ENCODE measurements at regions not wholly inside any gene's neighbourhood (a gene's known extent, or its start where the extent isn't known, plus 50 kb on each side); places are given as distances from the start of the nearest gene placed in this dataset.
"Not testable (repeated sequence)": the region's sequence is repeated elsewhere in the genome, so short reads cannot be mapped to it uniquely, and the experiment has no call there.

DNA sequence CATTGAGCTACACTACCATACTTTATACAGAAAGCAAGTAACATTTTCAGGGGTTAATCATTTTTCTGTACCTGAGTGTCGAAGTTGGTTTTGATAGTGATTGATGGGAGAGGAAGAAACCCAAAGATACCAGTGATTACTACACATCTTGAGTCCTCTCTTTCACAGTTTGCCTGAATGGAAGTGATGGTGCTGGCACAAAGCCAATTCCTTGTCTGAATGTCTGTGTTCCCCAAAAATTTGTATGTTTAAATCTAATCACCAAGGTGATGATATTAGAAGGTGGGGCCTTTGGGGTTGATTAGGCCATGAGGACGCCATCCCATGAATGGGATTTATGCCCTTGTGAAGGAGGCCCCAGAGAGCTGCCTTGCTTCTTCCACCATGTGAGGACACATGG is 696.9 kb upstream of the ANKRD30A start:
- DNase-seq: no peak

GRCh38 chr10:36425131-36425797 is 700.1 kb upstream of the ANKRD30A start:
- DNase-seq: no peak

- no peak for DNase-seq
Measured at GRCh38 chr10:36424502-36424901, 700.9 kb upstream of the ANKRD30A start.

GRCh38 chr10:36423821-36424248 is 701.6 kb upstream of the ANKRD30A start:
- DNase-seq: no peak

DNA sequence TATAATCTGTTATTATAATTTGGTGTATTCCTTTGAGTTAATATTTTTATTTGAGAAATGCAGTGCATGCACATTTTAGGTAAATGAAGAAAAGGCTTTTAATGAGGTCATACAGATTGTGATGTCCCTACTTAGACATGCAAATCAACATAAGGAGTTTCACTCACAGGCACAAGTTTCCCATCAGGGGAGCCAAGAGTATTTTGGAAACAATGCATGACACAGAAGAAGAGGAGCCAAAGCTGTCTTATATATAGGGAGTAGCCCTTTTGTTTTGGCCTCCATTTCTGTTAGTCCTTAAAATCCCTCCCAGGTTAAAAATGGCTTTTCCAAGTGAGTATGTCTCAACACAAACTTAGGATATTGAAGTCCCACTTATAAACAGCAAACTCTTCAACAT is 703.4 kb upstream of the ANKRD30A start:
- DNase-seq: no peak

- DNase-seq: no peak
Measured at GRCh38 chr10:36416513-36416912, 708.9 kb upstream of the ANKRD30A start.

DNA sequence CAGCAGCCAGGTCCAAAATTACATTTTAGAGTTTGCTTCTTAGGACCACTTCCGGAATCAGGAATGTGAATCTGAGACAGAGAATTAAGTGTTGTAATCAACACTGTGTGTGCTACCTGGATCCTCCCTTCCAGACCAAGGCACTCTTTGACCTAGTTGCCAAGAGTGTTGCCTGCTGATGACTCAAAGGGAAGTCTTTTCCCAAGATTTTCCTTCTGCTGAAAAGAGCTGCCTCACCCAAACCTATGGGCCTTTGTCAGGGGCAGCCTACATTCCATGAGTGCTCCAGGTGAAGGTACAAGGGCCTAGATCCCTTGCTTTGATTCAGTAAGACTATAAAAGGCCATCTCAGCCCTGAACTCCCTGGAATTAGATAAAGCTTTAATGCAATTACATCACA is 712.5 kb upstream of the ANKRD30A start:
- no peak for DNase-seq

DNA sequence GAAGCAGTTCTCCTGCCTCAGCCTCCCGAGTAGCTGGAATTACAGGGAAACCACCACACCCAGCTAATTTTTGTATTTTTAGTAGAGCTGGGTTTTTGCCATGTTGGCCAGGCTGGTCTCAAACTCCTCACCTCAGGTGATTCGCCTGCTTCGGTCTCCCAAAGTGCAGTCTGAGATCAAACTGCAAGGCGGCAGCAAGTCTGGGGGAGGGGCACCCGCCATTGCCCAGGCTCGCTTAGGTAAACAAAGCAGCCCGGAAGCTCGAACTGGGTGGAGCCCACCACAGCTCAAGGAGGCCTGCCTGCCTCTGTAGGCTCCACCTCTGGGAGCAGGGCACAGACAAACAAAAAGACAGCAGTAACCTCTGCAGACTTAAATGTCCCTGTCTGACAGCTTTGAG is 725.2 kb upstream of the ANKRD30A start:
- DNase-seq: not testable (repeated sequence)

- no peak for DNase-seq
Measured at GRCh38 chr10:36393801-36394200, 731.6 kb upstream of the ANKRD30A start.

DNA sequence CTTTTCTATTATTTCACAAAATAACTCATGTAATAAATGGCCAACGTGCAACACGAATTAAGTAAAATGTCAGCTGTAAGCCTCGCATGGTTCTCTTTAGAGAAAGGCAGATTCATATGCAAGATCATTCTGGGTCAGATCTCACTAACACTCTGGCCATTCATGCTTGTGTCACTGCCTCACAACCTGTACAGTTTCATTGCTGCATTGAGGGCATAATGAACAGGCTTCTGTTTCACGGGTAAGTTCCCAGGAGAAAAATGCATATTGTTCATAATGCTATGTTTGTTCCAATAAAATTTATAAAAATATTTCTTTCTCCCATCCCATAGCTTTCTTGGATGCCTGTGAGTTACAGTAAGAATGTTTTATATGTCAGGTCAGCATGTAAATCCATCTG is 734.0 kb upstream of the ANKRD30A start:
- no peak for DNase-seq

DNA sequence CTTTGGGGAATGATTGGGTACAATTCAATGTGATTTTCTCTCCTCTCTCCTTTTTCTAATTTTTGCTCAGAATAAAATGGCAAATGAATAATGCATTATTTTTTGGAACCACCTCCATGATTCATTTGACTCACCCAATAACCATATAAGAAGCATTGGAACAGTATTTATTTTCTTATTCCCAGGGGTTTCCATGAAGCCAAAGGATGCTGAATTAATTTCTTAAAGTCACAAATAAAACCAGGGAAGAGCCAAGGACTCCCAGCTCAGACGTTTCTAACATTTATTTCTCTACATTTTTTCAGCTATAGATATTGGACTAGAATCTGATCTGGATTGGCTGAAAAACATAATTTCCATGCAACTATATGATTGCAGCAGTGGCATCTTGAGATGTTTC is 735.2 kb upstream of the ANKRD30A start:
- no peak for DNase-seq

GRCh38 chr10:36388166-36388565 is 737.2 kb upstream of the ANKRD30A start:
- no peak for DNase-seq

DNA sequence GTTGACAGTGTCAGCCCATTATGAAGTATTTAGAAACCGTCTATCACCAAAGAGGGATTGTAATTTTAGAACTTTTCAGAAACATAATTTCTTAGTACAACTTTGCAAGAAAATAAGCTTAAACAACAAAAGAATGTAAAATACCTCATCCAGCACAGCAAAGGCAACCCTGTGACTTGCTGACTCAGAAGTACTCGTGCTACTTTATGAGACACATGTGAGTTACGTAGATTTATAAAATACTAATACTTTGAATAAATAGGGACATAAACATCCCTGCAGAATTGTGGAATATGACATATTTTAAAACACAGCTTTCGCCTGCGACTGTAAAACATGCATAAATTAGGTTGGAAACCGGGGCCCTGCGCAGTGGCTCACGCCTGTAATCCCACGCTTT is 739.7 kb upstream of the ANKRD30A start:
- no peak for DNase-seq

GRCh38 chr10:36383349-36383748 is 741.3 kb upstream of the FZD8 start:
- DNase-seq: no peak

GRCh38 chr10:36381748-36382147 is 739.7 kb upstream of the FZD8 start:
- DNase-seq: no peak

GRCh38 chr10:36380538-36380937 is 738.4 kb upstream of the FZD8 start:
- no peak for DNase-seq

DNA sequence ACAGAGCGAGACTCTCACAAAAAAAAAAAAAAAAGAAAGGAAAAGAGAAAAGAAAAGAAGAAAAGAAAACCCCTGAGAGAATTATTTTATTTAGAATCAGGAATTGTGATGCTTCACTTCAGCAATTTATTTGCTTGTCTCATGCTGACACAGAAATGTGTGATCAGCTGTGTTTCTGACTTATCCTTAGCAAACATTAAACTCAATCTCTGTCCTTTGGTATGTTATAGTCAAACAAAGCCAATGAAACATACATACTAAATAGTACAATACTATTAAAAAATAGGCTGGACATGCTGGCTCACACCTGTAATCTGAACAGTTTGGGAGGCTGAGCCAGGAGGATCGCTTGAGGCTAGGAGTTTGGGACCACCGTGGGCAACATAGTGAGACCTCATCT is 733.0 kb upstream of the FZD8 start:
- no peak for DNase-seq

GRCh38 chr10:36373424-36374096 is 731.5 kb upstream of the FZD8 start:
- no peak for DNase-seq

DNA sequence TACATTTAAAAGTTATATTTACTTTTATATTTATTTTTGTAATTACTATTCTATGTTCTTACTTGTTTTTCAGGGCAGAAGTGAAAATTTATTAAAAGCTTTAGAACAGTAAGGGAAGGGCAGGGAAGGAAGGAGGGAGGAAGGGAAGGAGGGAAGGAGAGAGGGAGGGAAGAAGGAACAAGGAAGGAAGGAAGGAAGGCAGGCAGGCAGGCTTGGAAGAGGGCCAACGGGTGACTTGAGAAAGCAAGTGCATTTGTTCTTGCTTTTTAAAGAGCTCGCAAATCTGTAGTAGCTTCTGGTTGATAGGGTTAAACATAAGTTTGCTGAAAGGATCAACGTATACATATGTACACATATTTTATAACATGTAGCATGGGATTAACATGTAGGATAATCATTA is 725.3 kb upstream of the FZD8 start:
- no peak for DNase-seq

GRCh38 chr10:36366843-36367242 is 724.7 kb upstream of the FZD8 start:
- no peak for DNase-seq

- DNase-seq: no peak
Measured at GRCh38 chr10:36366065-36366464, 724.0 kb upstream of the FZD8 start.

- DNase-seq: no peak
Measured at GRCh38 chr10:36362257-36362656, 720.2 kb upstream of the FZD8 start.

DNA sequence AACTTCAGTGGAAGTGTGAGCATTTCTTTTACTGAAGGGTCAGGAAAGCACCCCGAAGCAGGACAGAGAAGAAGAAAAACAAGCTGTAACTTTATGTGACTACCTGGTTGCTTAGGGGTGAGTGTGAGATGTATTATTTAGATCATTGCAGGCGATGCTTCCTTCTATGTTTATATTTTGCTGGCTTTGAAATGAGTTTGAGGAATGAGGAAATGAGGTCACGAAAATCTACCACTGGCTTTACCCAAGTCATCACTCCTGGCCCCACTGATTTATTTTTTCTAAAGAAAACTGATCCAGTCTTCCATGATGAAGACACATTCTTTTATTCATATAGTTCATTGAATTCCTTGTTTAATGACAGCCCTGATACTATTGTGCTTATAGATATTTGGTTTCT is 716.6 kb upstream of the FZD8 start:
- no peak for DNase-seq

GRCh38 chr10:36354633-36355032 is 712.5 kb upstream of the FZD8 start:
- DNase-seq: no peak

GRCh38 chr10:36351159-36351558 is 709.1 kb upstream of the FZD8 start:
- no peak for DNase-seq
